GM12865 (cell line): ENCODE measurements at regions not wholly inside any gene's neighbourhood (a gene's known extent, or its start where the extent isn't known, plus 50 kb on each side); places are given as distances from the start of the nearest gene placed in this dataset.

Experiments used
- DNase-seq: peaks from one replicate; pipeline ENCODE4 v3.0.0; 2010; ENCODE audit warnings: low read depth
- H3K4me3 ChIP-seq: 2 replicates; pipeline ENCODE4 v1.5.1; 2011; ENCODE audit warnings: mild to moderate bottlenecking, low read depth, low read length, control low read depth
- TF ChIP-seq, protein P1 (sequence below): IDR thresholded peaks from 2 replicates; pipeline ENCODE4 v1.5.1; 2011; ENCODE audit warnings: low read length, control low read depth, low read depth, inconsistent platforms; ENCODE audit not compliant: insufficient read depth; ENCODE audit errors: missing control alignments

DNA sequence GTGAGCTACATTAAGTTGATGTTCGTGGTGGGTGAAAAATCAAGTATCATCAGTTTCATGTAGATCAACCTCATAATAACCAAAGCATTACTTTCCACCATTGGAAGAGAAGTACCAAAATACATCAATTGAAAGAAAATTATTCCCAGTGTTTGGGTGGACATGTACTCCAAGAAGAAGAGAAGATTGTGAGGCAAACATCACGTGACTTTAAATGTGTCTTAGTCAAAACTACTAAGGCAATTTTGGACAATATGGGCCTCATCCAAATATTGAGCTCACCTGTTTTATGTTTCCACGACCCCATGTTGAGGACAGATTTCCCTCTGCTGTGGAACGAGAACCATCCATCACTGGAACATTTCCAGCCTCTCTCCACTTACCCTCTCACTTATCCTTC lies 303.0 kb upstream of the LMCD1 start:
- no peak overlapping the region for H3K4me3 ChIP-seq
- DNase-seq = no peak
- TF ChIP-seq, protein P1, sequence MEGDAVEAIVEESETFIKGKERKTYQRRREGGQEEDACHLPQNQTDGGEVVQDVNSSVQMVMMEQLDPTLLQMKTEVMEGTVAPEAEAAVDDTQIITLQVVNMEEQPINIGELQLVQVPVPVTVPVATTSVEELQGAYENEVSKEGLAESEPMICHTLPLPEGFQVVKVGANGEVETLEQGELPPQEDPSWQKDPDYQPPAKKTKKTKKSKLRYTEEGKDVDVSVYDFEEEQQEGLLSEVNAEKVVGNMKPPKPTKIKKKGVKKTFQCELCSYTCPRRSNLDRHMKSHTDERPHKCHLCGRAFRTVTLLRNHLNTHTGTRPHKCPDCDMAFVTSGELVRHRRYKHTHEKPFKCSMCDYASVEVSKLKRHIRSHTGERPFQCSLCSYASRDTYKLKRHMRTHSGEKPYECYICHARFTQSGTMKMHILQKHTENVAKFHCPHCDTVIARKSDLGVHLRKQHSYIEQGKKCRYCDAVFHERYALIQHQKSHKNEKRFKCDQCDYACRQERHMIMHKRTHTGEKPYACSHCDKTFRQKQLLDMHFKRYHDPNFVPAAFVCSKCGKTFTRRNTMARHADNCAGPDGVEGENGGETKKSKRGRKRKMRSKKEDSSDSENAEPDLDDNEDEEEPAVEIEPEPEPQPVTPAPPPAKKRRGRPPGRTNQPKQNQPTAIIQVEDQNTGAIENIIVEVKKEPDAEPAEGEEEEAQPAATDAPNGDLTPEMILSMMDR = no peak

DNA sequence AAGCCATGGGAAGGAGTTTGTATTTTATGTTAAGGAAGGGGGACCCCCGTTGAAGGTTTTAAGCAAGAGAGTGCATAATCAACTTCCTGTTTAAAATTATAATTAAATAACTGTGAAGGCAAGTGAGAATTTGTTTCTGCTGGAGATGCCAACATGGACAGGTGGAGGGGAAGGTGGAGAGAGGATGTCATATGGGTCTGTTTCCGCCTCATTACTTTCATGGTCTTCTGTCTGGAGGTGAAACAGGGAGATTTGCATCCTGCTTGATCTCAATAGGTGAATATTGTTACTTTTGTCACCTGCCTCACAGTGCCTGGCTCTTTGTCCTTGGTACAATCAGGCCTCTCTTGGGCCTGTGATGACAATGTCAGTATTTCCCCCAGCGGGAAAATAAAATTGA lies 300.6 kb upstream of the LMCD1 start:
- TF ChIP-seq, protein P1 = no peak
- DNase-seq = no peak

DNA sequence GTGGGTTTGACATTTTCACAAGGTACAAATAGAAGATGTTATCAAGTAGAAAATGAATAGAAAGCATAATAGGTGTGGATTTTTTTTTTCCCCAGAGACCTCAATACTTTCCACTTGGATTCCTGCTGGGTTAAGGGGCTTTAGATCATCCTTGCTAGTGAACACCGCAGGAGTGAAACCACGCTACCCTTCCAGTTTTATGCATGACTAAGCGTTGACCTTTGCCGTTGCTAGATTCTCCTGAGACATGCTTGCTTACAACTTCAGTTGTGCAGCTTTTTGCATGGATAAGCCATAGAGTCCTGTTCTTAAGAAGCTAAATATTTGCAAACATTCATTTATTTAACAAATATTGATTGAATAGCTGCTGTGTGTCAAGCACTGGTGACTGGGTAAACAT lies 299.7 kb upstream of the LMCD1 start:
- TF ChIP-seq, protein P1 = no peak
- no peak overlapping the region for H3K4me3 ChIP-seq
- no peak for DNase-seq

More for the DNA sequence above, 300.6 kb upstream of the LMCD1 start:
- no peak overlapping the region for H3K4me3 ChIP-seq

DNA sequence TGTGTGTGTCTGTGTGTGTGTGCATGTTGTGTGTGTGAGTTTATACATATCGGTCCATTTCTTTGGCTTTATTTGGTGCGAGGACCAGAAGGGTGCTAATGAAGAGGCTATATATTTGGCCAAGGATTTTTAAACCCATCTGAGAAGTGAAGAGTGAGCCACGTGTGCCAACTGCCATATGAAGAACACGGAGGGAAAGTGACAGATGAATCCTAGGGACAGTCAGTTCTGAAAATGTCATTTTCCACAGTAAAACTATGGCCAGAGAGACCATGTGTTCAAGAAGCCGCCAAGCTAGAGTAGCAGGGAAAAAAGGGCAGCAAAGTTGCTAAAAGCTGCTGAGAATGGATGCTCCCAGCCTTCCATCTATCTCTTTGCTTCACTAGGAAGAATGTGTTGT lies 297.3 kb upstream of the LMCD1 start:
- TF ChIP-seq, protein P1 = no peak
- no peak overlapping the region for H3K4me3 ChIP-seq
- no peak for DNase-seq

DNA sequence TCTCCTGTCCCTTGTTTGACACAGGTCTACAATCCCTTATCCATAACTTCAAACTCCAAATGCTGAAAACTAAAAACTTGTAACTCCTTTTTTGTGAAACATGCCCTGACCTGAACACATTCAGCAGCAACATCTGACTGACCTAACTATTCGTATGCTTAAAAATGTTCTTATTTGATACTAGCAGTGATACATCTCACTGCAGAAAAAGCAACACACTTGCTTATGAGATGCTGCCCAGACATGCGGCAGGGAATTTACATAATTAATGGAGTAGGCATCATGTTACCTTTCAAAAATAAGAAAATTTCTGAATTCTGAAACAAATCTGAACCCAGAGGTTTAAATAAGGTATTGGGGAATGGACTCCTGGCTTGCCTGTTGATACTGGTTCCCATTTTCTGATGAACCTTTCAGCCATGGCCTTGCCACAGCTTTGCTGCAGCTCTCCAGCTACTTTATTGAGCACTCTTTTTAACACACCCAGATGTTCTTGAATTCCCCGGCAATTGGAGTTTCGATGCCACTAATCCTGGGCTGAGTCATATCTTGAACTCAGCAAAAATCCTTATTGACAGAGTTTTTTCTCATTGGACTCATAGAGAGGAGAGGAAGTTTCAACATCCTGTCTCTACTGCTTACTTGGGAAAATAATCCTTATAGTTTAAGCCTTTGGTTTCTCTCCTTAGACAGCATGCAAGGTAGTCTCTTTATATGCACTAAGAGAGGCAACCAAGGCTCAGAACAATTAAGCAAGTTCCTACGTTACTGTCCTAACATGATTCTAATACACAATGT lies 296.6 kb upstream of the LMCD1 start:
- DNase-seq = no peak
- TF ChIP-seq, protein P1 = no peak
- H3K4me3 ChIP-seq = no peak overlapping the region

DNA sequence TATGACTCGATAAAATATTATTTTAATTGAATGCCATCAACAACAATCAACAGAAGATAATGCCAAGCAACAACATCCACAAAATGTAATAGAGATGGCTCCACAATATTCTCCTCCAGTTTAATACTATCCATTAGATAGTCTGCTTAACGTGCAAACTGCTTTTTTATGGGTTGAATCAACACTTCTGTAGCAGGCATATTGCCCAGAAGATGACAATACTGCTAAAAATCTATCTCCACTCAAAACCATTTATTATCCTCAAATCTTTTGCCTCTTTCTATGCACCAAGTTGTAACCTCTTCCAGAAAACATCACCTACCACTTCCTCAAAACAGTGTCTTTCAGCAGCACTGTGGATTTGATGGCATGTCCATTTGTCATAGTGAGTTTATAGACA lies 295.7 kb upstream of the LMCD1 start:
- no peak for DNase-seq
- TF ChIP-seq, protein P1 = no peak
- H3K4me3 ChIP-seq = no peak overlapping the region
